Dermis microvascular lymphatic vessel endothelial cell (primary cell): ENCODE measurements at regions not wholly inside any gene's neighbourhood (a gene's known extent, or its start where the extent isn't known, plus 50 kb on each side); places are given as distances from the start of the nearest gene placed in this dataset.
"Not testable (repeated sequence)": the region's sequence is repeated elsewhere in the genome, so short reads cannot be mapped to it uniquely, and the experiment has no call there.

Experiments
- DNase-seq, 2 donors: peaks; one replicate each; pipeline versions ENCODE4 v3.0.0 to v3.0.0-alpha.2; 2010; ENCODE audit warnings: low read depth in 2 of 2

DNA sequence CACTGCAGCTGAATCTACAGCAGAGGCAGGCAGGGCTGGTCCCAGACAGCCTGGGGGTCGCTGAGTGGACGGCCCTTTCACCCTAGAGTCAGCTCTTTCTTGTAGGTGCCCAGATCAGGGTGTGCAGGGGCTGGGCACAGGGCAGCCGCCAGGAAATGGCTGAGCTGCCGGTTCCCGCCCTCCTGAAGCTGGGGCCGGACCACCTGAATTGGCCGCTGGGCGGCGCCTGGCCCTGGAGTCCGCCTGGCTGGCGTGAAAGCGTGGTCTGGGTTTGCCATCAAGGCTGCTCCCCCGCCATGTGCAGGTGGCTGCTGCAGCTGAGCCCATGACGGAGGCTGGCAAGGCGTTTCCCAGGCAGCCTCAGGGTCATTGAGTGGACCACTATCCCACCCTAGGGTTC lies 85.7 kb downstream of the POTEM start:
- not testable (repeated sequence) for DNase-seq

DNA sequence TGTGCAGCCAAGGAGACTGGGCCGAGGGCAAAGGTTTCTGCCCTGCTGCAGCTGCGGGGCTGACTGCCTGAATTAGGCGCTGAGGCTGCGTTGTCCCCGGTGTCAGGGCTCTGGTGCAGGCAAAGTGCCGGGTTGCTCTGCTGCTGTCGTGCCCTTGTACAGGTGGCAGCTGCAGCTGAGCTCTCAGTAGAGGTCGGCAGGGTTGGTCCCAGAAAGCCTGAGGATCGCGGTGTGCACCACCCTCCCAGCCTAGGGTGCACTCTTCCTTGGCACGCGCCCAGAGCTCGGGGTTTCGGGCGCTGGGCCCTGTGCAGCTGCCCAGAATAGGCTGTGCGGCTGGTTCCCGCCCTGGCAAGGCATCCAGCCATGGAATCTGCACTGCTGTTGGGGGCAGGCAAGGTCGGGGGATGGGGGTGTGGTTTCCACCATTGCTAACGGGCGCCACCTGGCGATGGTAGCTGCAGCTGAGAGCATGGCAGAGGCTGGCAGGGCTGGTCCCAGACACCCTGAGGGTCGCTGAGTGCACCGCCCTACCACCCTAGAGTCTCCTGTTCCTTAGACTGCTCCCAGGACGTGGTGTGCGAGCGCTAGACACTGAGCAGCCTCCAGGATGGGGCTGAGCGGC lies 86.3 kb downstream of the POTEM start:
- DNase-seq: not testable (repeated sequence)

DNA sequence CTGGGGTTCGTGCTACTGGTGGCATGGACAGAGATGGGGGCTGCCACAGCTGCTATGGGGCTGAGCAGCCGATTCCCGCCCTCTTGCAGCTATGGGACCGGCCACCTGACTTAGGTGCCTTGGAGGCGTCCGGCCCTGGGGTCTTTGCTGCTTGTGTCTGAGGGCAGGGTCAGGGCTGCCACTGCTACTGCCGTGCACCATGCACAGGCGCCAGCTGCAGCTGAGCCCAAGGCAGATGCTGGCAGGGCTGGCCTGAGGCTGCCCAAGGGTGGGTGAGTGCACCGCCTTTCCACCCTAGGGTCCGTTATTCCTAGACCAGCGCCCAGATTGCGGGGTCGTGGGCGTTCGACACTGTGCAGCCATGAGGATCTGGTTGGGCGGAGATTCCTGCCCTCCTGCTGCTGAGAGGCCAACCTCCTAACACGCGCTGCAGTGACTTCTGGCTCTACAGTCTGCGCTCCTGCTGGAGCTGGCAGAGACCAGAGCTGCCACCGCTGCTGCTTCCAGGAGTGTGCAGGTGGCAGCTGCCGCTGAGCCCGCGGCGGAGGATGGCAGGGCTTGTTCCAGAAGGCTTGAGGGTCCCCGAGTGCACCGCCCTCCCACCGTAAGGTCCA lies 87.0 kb downstream of the POTEM start:
- DNase-seq: not testable (repeated sequence)

- not testable (repeated sequence) for DNase-seq
Observed at GRCh38 chr14:19054934-19055333, 87.7 kb downstream of the POTEM start.

DNA sequence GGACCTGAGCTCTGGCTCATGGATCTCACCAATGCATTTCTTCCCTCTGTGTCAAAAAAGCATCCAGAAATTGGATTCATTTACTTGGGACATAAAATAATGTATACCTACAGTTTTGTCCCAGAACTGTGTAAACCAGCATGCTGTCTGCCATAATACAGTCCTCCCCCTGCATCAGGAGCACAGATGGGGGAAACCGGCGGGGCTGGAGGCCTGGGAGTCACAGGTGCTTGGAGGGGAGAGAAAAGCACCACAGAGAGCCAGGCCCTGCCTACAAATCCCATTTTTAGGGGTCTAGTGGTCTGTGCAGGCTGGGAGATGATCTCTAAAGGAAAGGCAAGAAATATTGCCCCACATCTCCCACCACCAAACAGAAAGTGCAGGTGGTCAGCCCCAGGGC lies 91.8 kb downstream of the POTEM start:
- DNase-seq: not testable (repeated sequence)

GRCh38 chr14:19061689-19062450 lies 94.6 kb downstream of the POTEM start:
- DNase-seq: not testable (repeated sequence)

GRCh38 chr14:19068957-19069356 lies 101.7 kb downstream of the POTEM start:
- not testable (repeated sequence) for DNase-seq

DNA sequence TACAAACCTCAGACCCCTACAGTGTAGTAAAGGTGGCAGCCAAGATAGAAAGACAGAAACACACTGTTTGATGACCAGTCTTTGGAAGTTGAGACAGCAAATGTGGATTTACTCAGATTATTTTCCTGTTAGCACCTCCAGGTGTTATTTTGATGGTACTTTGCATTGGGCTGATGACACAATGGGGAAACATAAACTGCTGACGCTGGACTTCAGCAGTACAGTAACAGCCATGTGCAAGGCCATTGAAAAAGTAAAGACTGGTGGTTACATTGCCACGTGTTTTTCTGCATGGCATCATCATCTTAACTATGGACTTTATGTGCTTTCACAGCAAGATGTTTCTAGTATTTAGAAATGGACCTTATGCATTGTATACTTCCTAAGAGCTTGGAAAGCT lies 105.3 kb downstream of the POTEM start:
- DNase-seq: not testable (repeated sequence)

GRCh38 chr14:19088632-19089031 lies 121.4 kb downstream of the POTEM start:
- peak in 1 of 2 donors; percentile 9 for DNase-seq

DNA sequence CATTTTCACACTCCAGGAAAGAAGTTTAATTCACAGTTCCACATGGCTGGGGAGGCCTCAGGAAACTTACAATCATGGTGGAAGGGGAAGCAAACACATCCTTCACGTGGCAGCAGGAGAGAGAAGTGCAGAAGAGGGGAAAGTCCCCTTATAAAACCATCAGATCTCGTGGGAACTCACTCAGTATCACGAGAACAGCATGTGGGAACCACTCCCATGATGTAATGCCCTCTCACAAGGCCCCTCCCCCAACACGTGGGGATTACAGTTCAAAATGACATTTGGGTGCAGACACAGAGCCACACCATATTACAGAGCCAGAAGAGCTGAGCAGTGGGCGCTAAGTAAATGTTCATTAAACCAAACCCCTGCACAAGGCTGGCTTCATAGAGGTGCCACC lies 126.0 kb downstream of the POTEM start:
- DNase-seq: not testable (repeated sequence)

- not testable (repeated sequence) for DNase-seq
Observed at GRCh38 chr14:19094731-19095130, 127.5 kb downstream of the POTEM start.

DNA sequence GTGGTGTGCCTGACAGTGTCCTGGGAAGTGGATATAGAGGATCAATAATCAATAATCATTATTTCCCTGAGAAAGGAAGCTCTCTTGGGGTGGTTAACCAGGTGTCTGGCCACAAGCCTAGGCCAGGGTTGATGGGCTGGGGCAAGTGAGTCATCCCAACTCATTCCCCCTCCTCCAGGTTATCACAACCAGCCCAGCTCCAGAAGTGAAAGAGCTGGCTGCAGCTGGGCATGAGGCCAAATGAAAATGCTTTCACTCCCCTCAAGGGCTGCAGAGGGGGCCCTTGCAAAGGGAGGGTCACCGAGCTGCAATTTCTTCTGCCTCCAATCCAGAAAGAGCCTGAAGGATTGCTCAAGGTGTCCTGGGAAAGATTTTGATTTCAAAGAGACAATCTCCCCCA lies 127.9 kb downstream of the POTEM start:
- not testable (repeated sequence) for DNase-seq

DNA sequence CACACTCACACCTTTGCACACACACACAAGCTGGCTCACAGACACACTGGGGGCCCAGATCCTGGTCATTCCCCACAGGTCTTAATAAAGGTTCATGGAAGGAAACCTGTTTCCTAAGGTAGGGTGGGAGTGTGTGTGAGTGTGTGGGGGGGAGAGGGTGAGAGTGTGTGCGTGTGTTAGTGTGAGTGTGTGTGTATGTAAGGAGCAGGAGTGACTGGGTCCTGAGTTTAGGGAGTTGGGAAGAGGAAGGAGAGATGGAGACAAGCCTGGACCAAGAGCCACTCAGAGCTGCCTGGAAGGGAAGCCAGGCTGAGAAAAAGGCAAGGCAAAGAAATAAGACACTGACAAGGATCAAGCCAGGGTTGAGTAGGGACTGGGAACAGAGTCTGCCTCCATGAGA lies 129.2 kb downstream of the POTEM start:
- DNase-seq: not testable (repeated sequence)

- not testable (repeated sequence) for DNase-seq
Observed at GRCh38 chr14:19096876-19097275, 129.6 kb downstream of the POTEM start.

DNA sequence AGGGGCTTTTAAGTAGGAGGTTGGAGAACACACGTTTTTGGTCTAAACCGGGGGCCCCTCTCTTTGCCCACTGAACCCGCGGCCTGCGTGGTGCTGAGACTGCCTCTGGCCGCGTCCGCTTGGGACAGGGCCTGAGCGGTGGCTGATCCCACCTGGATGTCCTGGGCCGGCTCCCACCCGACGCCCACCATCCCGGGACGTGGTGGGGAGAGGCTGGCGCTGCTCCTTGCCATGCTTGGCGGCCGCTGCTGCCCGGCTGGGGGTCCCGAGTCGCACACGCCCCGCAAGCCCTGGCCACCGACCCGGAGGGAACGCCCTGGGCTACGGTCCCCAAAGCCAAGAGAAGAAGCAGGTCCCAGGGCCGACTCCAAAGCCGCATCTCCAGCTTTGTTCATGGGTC lies 130.1 kb downstream of the POTEM start:
- DNase-seq: not testable (repeated sequence)

DNA sequence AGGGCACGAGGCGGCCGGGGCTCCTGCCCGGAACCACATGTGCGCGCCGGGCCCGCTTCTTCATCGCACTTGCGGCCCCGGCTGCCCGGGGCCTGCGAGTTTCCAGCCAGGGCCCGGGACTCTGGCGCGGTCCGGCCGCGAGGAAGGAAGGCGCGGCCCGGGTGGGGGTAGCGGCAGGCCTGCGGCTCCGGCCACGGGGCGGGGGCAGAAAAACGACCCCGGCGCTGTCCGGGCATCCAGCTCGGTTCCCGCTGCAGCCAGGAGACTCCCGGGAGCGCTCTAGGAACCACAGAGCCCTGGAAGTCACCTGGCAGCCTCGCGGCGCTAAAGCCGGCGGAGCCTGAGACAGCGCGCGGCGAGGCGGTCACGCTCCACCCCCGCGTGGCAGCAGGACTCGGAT lies 130.5 kb downstream of the POTEM start:
- not testable (repeated sequence) for DNase-seq

DNA sequence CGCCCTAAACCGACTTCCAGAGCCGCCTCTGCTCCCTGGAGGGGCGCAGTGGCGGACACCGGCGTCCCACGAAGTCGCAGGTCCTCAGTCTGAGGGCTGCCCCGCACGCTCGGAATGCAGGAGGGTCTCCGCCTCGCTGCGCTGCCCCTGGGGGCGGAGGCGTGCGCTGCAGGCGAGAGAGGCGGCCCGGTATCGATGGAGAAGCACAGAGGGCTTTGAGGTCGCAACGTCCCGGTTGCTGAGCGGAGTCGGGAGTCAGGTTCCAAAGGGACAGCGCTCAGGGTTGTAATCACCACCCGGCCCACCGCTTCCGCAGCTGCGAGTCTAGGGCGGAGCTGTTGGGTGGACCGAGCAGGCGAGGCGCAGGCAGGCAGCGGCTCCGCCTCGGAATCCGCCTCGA lies 131.0 kb downstream of the POTEM start:
- not testable (repeated sequence) for DNase-seq

DNA sequence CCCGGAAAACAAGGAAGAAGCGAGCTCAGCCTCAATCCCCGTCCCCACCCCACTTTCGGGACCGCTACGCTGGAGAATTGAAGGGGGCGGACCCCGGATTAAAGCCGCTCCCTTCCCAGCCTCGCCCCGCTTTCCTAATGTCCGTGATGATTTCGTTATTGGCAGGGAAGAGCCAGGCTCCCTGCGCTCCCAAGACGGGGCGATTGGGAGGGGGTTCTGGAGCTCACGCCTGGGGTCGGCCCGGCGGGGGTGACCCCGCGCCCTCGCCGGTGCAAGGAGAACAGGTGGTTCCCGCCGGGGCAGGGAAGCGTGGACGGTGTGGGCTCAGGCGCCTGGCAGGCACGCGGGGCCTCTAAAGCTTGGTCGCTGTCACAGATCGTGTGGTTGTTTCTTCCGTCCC lies 131.5 kb downstream of the POTEM start:
- not testable (repeated sequence) for DNase-seq

- DNase-seq: not testable (repeated sequence)
Observed at GRCh38 chr14:19099336-19099735, 132.1 kb downstream of the POTEM start.

- DNase-seq: not testable (repeated sequence)
Observed at GRCh38 chr14:19099939-19100338, 132.7 kb downstream of the POTEM start.

DNA sequence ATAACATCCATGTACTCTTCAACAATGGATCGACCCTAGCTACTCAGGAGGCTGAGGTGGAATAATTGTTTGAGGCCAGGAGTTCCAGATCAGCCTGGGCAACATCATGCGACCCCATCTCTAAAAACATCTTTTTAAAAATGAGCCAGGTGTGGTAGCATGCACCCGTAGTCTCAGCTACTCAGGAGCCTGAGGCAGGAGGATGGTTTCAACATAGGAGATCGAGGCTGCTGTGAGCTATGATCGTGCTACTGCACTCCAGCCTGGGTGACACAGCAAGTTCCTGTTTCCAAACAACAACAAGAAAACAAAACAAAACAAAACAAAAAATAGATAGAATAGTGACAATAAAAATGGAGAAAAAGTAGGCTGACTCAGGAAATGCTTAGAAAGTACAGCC lies 138.3 kb downstream of the POTEM start:
- DNase-seq: not testable (repeated sequence)

DNA sequence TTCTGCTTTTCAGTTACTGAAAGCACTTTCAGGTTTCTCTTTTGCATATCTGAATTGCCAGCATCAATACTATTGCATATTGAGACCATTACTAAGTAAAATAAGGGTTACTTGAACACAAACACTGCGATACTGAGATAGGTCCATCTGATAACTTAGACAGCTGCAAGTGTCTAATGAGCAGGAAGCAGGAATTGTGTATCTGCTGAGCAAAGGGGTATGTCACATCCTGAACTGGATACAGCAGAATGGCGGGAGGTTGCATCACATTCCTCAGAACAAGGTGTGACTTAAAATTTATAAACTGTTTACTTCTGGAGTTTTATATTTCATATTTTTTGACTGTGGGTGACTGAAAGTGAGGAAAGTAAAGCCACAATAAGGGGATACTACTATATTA lies 142.7 kb downstream of the POTEM start:
- not testable (repeated sequence) for DNase-seq

GRCh38 chr14:19120383-19120782 lies 153.1 kb downstream of the POTEM start:
- DNase-seq: not testable (repeated sequence)
